ENCODE measurements at regions not wholly inside any gene's neighbourhood (a gene's known extent, or its start where the extent isn't known, plus 50 kb on each side); places are given as distances from the start of the nearest gene placed in this dataset.

DNA sequence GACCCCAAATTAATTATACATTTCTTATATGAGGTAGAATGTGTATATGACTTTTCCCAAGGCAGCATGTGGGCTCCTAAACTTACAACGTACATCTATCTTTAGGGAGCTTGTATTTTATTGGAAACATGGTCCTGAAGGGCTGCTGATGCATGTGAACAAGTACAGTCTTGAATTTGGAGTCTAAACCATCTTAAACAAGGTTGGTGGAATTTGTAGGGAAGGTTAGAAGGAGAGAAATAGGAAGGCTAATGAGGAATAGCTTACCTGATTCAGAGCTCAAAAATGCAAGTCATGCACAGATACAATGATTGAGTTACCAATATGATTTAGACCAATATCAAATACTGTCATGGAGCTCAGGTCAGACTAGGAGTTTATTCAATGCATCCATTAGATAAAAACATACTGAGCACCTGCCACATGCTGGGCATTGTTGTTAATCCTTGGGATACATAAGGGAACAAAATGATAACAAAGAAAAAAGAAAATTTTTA, 458.6 kb upstream of the ETAA1 start:
- TF ChIP-seq POLR2A (IDR thresholded peaks at IDR 0.05; ENCODE audit: low read depth): no peak
- TF ChIP-seq, protein P1, sequence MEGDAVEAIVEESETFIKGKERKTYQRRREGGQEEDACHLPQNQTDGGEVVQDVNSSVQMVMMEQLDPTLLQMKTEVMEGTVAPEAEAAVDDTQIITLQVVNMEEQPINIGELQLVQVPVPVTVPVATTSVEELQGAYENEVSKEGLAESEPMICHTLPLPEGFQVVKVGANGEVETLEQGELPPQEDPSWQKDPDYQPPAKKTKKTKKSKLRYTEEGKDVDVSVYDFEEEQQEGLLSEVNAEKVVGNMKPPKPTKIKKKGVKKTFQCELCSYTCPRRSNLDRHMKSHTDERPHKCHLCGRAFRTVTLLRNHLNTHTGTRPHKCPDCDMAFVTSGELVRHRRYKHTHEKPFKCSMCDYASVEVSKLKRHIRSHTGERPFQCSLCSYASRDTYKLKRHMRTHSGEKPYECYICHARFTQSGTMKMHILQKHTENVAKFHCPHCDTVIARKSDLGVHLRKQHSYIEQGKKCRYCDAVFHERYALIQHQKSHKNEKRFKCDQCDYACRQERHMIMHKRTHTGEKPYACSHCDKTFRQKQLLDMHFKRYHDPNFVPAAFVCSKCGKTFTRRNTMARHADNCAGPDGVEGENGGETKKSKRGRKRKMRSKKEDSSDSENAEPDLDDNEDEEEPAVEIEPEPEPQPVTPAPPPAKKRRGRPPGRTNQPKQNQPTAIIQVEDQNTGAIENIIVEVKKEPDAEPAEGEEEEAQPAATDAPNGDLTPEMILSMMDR (IDR thresholded peaks at IDR 0.05): no peak
- TF ChIP-seq EP300 (IDR thresholded peaks at IDR 0.05): no peak

Measured in esophagus muscularis mucosa (tissue), 4 donors.